ENCODE measurements at regions not wholly inside any gene's neighbourhood (a gene's known extent, or its start where the extent isn't known, plus 50 kb on each side); places are given as distances from the start of the nearest gene placed in this dataset.

DNA sequence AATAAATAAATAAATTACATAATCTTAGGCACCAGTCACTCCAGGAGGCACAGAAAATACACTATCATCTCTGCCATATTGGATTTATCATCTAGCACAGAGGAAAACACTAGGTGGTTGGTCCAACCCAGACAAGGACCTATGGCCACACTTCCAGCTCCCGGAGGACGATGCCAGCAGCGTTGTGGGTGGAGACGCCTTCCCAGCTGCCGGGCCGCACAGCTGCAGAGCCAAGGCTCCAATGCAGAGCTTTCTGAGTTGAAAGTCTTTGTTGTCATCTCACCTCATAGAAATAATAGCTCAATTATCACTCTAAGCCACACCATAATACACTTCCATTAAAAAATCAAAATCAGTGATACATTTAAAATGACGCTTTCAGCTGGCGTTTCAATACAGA lies 457.1 kb upstream of the SALL3 start:
- peaks cover 13% of the 10 kb centered on the region for H3K27me3 Mint-ChIP-seq
- no peak overlapping the region for H3K27ac Mint-ChIP-seq
- H3K4me1 Mint-ChIP-seq (ENCODE audit: low read depth) = peaks cover 9% of the 10 kb centered on the region
- H3K4me3 Mint-ChIP-seq (ENCODE audit: low read depth) = no peak overlapping the region
- DNase-seq (ENCODE audit: low spot score, unreplicated experiment) = no peak
- no peaks in the 10 kb centered on the region for H3K36me3 Mint-ChIP-seq (ENCODE audit: insufficient read depth)
- H3K9me3 Mint-ChIP-seq (ENCODE audit: low read depth) = peaks cover 4% of the 10 kb centered on the region
- TF ChIP-seq, protein P1, sequence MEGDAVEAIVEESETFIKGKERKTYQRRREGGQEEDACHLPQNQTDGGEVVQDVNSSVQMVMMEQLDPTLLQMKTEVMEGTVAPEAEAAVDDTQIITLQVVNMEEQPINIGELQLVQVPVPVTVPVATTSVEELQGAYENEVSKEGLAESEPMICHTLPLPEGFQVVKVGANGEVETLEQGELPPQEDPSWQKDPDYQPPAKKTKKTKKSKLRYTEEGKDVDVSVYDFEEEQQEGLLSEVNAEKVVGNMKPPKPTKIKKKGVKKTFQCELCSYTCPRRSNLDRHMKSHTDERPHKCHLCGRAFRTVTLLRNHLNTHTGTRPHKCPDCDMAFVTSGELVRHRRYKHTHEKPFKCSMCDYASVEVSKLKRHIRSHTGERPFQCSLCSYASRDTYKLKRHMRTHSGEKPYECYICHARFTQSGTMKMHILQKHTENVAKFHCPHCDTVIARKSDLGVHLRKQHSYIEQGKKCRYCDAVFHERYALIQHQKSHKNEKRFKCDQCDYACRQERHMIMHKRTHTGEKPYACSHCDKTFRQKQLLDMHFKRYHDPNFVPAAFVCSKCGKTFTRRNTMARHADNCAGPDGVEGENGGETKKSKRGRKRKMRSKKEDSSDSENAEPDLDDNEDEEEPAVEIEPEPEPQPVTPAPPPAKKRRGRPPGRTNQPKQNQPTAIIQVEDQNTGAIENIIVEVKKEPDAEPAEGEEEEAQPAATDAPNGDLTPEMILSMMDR (IDR thresholded peaks at IDR 0.05; ENCODE audit: unreplicated experiment) = no peak

DNA sequence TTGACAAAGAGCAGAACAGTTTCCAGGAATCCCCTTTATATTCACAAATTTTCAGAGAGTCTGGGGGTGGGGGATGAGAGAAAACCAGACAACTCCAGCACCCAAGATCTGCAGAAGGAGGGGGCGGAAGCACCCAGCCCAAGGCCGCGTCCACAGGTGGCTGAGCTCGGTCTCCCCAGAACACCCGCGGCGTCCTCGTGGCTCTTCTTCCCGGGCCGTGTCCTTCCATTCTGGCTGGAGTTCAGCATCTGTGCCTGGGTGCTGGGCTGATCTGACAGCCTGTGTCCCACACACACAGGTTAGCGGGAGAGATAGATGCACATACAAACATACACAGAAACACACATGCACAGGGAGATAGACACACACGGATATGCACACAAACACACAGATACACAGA lies 455.8 kb upstream of the SALL3 start:
- Mint-ChIP-seq H3K4me1 (ENCODE audit: low read depth) (peaks cover 9% of the 10 kb centered on the region), H3K9me3 (ENCODE audit: low read depth) (peaks cover 4% of the 10 kb centered on the region), H3K27me3 (peaks cover 16% of the 10 kb centered on the region), H3K4me3 (ENCODE audit: low read depth) (no peak overlapping the region), H3K27ac (no peak overlapping the region), H3K36me3 (ENCODE audit: insufficient read depth) (no peaks in the 10 kb centered on the region)
- TF ChIP-seq, protein P1 (IDR thresholded peaks at IDR 0.05; ENCODE audit: unreplicated experiment) = no peak
- DNase-seq (ENCODE audit: low spot score, unreplicated experiment) = no peak

DNA sequence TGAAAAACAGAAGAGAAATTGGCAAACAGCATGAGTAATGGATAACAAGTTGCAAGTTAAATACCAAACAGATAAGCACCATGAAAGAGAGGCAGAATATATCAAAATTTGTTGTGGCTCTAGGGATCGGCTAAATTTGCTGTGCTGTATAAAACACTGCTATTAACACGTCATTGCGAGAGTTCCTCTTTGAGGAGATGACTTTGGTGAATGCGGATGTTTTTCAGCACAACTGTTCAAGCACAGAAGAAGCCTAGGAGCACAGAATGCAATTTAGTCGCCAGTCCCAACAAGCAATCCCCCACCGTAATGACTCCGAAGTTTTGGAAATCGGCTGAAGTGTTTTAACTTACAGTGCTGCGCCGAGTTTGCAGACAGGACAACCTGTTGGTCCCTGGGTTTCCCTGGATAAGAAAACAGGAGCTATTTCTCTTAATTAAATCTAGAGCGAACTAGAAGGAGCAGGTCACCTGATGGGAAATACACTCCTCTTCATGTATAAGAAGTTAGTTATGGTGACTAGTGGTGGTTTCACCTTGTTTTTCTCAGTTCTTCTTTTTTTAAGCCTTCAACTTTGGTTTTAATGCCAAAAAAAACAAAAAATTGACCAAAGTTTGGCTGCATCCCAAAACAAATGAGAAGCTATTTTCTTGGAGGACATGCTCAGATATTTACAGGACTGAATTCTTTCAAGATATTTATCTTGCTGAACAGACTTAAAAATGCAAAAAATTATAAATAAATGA lies 454.1 kb upstream of the SALL3 start:
- H3K27me3 Mint-ChIP-seq = peaks cover 18% of the 10 kb centered on the region
- H3K9me3 Mint-ChIP-seq (ENCODE audit: low read depth) = peaks cover 4% of the 10 kb centered on the region
- TF ChIP-seq, protein P1 (IDR thresholded peaks at IDR 0.05; ENCODE audit: unreplicated experiment) = no peak
- H3K4me1 Mint-ChIP-seq (ENCODE audit: low read depth) = peaks cover 9% of the 10 kb centered on the region
- no peak overlapping the region for H3K4me3 Mint-ChIP-seq (ENCODE audit: low read depth)
- DNase-seq (ENCODE audit: low spot score, unreplicated experiment) = no peak
- H3K27ac Mint-ChIP-seq = no peak overlapping the region
- H3K36me3 Mint-ChIP-seq (ENCODE audit: insufficient read depth) = no peaks in the 10 kb centered on the region

DNA sequence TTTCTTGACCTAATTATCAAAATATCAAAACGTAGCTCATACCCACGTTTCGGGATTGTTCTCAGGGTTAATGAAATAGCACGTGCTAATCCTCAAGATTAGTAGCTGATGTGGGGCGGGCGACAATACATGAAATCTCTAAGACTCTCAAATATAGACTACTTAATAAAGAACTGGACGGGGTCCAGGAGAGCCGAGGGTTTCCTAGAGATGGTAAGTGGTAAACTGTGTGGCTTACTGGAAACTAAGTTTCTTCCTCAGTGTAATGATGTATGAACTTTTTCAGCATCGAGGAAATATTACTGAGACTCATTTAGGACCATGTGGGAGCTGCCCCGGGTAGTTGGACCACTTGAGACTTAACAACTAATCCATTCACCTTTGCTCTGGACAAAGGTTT lies 453.3 kb upstream of the SALL3 start:
- no peak overlapping the region for H3K27ac Mint-ChIP-seq
- TF ChIP-seq, protein P1 (IDR thresholded peaks at IDR 0.05; ENCODE audit: unreplicated experiment) = no peak
- peaks cover 9% of the 10 kb centered on the region for H3K4me1 Mint-ChIP-seq (ENCODE audit: low read depth)
- peaks cover 15% of the 10 kb centered on the region for H3K27me3 Mint-ChIP-seq
- no peak overlapping the region for H3K4me3 Mint-ChIP-seq (ENCODE audit: low read depth)
- H3K9me3 Mint-ChIP-seq (ENCODE audit: low read depth) = peaks cover 4% of the 10 kb centered on the region
- no peak for DNase-seq (ENCODE audit: low spot score, unreplicated experiment)
- H3K36me3 Mint-ChIP-seq (ENCODE audit: insufficient read depth) = no peaks in the 10 kb centered on the region

DNA sequence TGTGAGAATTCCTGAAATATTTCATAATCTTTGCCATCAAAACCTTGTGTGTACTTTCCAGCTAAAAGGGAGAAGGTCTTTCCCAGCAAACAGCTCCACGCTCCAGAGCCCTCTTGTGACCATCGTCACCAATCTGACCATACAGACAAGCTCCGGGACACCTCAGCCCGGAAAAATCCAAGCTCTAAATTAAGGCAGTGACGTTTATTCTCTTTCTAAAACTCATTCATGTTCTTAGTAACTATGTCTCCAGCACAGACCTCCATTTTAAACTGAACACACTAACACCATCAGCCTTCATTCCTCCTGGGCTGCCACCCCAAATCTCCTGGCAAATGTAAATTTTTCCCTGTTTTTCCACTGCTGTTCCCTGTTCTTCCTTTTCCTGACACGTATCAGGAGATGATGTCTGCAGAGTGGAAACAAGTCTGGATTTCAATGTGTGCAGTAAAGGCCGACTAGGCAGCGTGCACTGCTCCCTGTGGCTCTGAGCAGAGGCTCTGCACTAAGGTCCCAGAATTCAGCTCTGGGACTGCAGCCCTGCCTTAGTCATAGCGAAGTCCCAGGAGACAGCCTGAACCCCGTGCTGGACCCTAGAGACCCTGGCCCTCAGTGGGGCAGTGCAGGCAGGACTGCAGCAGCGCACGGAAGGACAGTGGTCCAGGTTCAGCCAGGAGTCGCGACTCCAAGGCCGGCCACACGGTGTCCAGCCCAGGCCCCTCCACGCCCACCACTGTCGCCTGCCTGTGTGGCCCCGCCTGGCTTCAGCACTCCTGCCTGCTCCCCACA lies 452.5 kb upstream of the SALL3 start:
- DNase-seq (ENCODE audit: low spot score, unreplicated experiment) = no peak
- Mint-ChIP-seq H3K9me3 (ENCODE audit: low read depth) (peaks cover 4% of the 10 kb centered on the region), H3K4me1 (ENCODE audit: low read depth) (peaks cover 9% of the 10 kb centered on the region), H3K27me3 (peaks cover 11% of the 10 kb centered on the region), H3K27ac (no peak overlapping the region), H3K4me3 (ENCODE audit: low read depth) (no peak overlapping the region), H3K36me3 (ENCODE audit: insufficient read depth) (no peaks in the 10 kb centered on the region)
- TF ChIP-seq, protein P1 (IDR thresholded peaks at IDR 0.05; ENCODE audit: unreplicated experiment) = no peak
